ENCODE measurements at regions not wholly inside any gene's neighbourhood (a gene's known extent, or its start where the extent isn't known, plus 50 kb on each side); places are given as distances from the start of the nearest gene placed in this dataset.

DNA sequence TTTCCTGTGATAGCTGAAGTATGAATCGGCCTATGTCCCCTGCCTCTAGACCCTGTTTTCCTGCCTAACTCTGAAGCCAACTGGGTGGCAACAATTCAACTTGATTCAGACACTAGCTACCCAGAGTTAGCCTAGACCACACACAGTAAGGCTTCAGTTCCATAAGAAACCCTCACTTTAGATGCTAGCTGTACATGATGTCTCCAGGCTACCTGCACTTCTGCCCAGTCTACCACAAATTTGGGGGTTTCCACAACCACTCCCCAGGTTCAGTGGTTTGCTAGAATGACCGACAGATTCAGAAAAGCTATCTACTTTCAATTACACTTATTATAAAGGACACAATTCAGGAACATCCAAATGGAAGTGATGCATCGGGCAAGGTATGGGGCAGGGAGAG, 119.4 kb upstream of the VLDLR start:
- ATAC-seq (ENCODE audit: low FRiP score): no peak
- 97 to 100% methylated on average over 3 of the region's 3 CpGs for whole genome bisulfite sequencing, 2 donors
- H3K27me3 ChIP-seq (ENCODE audit: control insufficient read depth in 1 of 2, insufficient read depth in 2 of 2, low read length in 1 of 2): no peaks in the 10 kb centered on the region
- DNase-seq: no peak
- H3K36me3 ChIP-seq (ENCODE audit: control insufficient read depth in 1 of 2, insufficient read depth in 2 of 2, low read length in 1 of 2): no peaks in the 10 kb centered on the region
- H3K9me3 ChIP-seq (ENCODE audit: control insufficient read depth, low read length): no peaks in the 10 kb centered on the region
- H3K4me3 ChIP-seq (ENCODE audit: low read length in 2 of 2): no peak overlapping the region
- H3K4me1 ChIP-seq (ENCODE audit: control insufficient read depth in 1 of 2, insufficient read depth in 2 of 2, low read length in 2 of 2): no peaks in the 10 kb centered on the region
- no peak overlapping the region for H3K27ac ChIP-seq (ENCODE audit: low read depth in 1 of 2, low read length in 2 of 2)
- intact Hi-C loops (cut with DNase I): no loop called here

DNA sequence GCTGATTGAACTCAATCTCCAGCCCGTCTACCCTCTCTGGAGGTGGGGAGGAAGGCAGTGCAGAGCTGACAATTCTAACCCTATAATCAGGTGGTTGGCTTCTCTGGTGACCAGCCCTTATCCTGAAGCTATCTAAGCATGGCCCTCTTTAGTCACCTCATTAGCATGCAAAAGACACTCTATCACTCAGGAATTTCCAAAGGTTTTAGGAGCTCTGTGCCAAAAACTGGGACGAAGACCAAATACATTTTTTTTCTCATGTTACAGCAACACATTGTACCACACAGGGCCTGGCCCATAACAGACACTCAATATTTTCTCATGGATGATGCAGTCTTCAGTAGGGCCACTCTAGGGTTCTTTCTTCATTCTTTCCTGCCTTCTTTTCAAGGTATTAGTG, 118.8 kb upstream of the VLDLR start:
- 72 to 73% methylated on average over 2 of the region's 2 CpGs for WGBS, 2 donors
- H3K27me3 ChIP-seq (ENCODE audit: control insufficient read depth in 1 of 2, insufficient read depth in 2 of 2, low read length in 1 of 2): no peaks in the 10 kb centered on the region
- H3K27ac ChIP-seq (ENCODE audit: low read depth in 1 of 2, low read length in 2 of 2): no peak overlapping the region
- DNase-seq (no peak), ATAC-seq (ENCODE audit: low FRiP score) (no peak)
- intact Hi-C loops (cut with DNase I): no loop called here
- H3K36me3 ChIP-seq (ENCODE audit: control insufficient read depth in 1 of 2, insufficient read depth in 2 of 2, low read length in 1 of 2): no peaks in the 10 kb centered on the region
- no peaks in the 10 kb centered on the region for H3K4me1 ChIP-seq (ENCODE audit: control insufficient read depth in 1 of 2, insufficient read depth in 2 of 2, low read length in 2 of 2)
- no peaks in the 10 kb centered on the region for H3K9me3 ChIP-seq (ENCODE audit: control insufficient read depth, low read length)
- H3K4me3 ChIP-seq (ENCODE audit: low read length in 2 of 2): no peak overlapping the region

DNA sequence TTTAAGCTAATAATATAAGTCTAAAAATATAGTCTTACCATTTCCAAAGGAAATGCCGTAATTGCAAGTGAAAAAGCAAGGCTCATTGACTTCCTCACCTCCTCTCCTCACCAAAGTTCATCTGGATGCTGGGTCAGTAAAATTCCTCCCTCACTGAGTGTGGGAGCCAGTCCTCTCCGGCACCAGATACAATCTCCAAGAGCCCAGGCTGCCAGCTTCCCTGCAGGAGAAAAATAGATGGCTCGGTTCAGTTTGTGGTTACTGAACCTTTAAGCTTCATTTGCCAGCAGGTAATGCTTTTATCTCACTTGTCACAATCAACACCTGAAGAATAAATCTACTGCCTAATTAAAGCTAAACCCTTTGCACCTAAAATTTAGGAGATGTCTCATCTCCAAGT, 115.3 kb upstream of the VLDLR start:
- no peak for DNase-seq
- Histone ChIP-seq H3K4me3 (ENCODE audit: low read length in 2 of 2) (no peak overlapping the region), H3K36me3 (ENCODE audit: control insufficient read depth in 1 of 2, insufficient read depth in 2 of 2, low read length in 1 of 2) (no peaks in the 10 kb centered on the region), H3K27ac (ENCODE audit: low read depth in 1 of 2, low read length in 2 of 2) (no peak overlapping the region), H3K27me3 (ENCODE audit: control insufficient read depth in 1 of 2, insufficient read depth in 2 of 2, low read length in 1 of 2) (no peaks in the 10 kb centered on the region), H3K9me3 (ENCODE audit: control insufficient read depth, low read length) (no peaks in the 10 kb centered on the region), H3K4me1 (ENCODE audit: control insufficient read depth in 1 of 2, insufficient read depth in 2 of 2, low read length in 2 of 2) (no peaks in the 10 kb centered on the region)
- intact Hi-C loops (cut with DNase I): no loop called here
- no peak for ATAC-seq (ENCODE audit: low FRiP score)
- WGBS, 2 donors: 54 to 62% methylated on average over 3 of the region's 3 CpGs

DNA sequence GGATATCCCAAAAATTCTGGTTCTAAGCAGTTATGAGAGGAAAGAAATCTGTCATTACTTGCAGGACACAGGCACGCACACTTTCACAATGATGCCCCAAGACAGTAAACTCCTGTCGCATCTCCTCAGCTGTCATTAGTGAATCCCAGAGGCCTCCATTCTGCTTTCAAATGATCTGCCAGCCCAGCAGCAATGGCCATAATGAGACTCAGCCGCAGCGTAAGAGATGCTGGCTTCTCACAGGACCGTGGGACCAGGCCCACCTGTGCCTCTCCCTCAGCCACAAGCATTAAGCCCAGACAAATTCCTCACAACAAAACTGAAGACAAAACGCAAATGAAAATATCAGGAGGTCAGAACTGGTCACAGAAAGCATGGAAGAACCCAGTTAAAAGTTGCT, 98.0 kb upstream of the VLDLR start:
- Histone ChIP-seq H3K4me1 (ENCODE audit: control insufficient read depth in 1 of 2, insufficient read depth in 2 of 2, low read length in 2 of 2) (no peaks in the 10 kb centered on the region), H3K9me3 (ENCODE audit: control insufficient read depth, low read length) (no peaks in the 10 kb centered on the region), H3K27me3 (ENCODE audit: control insufficient read depth in 1 of 2, insufficient read depth in 2 of 2, low read length in 1 of 2) (no peaks in the 10 kb centered on the region), H3K27ac (ENCODE audit: low read depth in 1 of 2, low read length in 2 of 2) (no peak overlapping the region), H3K4me3 (ENCODE audit: low read length in 2 of 2) (no peak overlapping the region), H3K36me3 (ENCODE audit: control insufficient read depth in 1 of 2, insufficient read depth in 2 of 2, low read length in 1 of 2) (no peaks in the 10 kb centered on the region)
- ATAC-seq (ENCODE audit: low FRiP score) (no peak), DNase-seq (no peak)
- 92 to 94% methylated on average over 6 of the region's 6 CpGs for WGBS, 2 donors
- intact Hi-C loops (cut with DNase I): no loop called here

DNA sequence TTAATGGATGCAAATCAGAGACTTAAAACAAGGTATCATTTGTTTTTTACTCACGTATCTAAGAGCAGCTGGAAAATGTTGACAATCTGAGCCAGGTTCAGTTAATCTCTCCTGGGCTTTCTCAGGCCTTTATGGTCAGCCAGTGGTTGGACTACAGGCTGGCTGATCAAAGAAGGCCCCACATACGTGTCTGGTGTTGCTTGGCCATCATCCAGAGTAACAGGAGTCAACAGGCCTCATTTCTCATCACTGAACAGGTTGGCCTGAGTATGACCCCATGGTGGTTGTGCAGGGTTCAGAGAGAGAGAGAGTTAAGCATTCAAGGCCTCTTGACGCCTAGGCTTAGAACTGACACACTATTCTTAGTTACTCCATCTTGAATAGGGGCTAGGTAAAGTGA, 97.0 kb upstream of the VLDLR start:
- ATAC-seq (ENCODE audit: low FRiP score): no peak
- WGBS, 2 donors: 68 to 79% methylated on average over 3 of the region's 3 CpGs
- Histone ChIP-seq H3K9me3 (ENCODE audit: control insufficient read depth, low read length) (no peaks in the 10 kb centered on the region), H3K36me3 (ENCODE audit: control insufficient read depth in 1 of 2, insufficient read depth in 2 of 2, low read length in 1 of 2) (no peaks in the 10 kb centered on the region), H3K4me3 (ENCODE audit: low read length in 2 of 2) (no peak overlapping the region), H3K27me3 (ENCODE audit: control insufficient read depth in 1 of 2, insufficient read depth in 2 of 2, low read length in 1 of 2) (no peaks in the 10 kb centered on the region), H3K4me1 (ENCODE audit: control insufficient read depth in 1 of 2, insufficient read depth in 2 of 2, low read length in 2 of 2) (no peaks in the 10 kb centered on the region), H3K27ac (ENCODE audit: low read depth in 1 of 2, low read length in 2 of 2) (no peak overlapping the region)
- DNase-seq: no peak
- intact Hi-C loops (cut with DNase I): no loop called here

DNA sequence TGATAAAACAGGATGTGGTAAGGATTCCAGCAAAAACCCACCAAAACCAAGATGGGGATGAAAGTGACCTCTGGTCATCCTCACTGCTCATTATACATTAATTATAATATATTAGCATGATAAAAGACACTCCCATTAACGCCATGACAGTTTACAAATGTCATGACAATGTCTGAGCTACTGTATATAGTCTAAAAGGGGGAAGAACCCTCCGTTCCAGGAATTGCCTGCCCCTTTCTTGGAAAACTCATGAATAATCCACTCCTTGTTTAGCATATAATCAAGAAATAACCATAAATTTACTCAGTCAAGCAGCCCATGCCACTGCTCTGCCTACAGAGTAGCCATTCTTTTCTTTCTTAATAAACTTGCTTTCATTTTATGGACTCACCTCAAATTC, 96.4 kb upstream of the VLDLR start:
- no peaks in the 10 kb centered on the region for H3K36me3 ChIP-seq (ENCODE audit: control insufficient read depth in 1 of 2, insufficient read depth in 2 of 2, low read length in 1 of 2)
- ATAC-seq (ENCODE audit: low FRiP score): no peak
- no peaks in the 10 kb centered on the region for H3K9me3 ChIP-seq (ENCODE audit: control insufficient read depth, low read length)
- 92 to 93% methylated on average over 2 of the region's 2 CpGs for WGBS, 2 donors
- H3K27ac ChIP-seq (ENCODE audit: low read depth in 1 of 2, low read length in 2 of 2): no peak overlapping the region
- H3K4me3 ChIP-seq (ENCODE audit: low read length in 2 of 2): no peak overlapping the region
- intact Hi-C loops (cut with DNase I): no loop called here
- no peak for DNase-seq
- no peaks in the 10 kb centered on the region for H3K27me3 ChIP-seq (ENCODE audit: control insufficient read depth in 1 of 2, insufficient read depth in 2 of 2, low read length in 1 of 2)
- no peaks in the 10 kb centered on the region for H3K4me1 ChIP-seq (ENCODE audit: control insufficient read depth in 1 of 2, insufficient read depth in 2 of 2, low read length in 2 of 2)

DNA sequence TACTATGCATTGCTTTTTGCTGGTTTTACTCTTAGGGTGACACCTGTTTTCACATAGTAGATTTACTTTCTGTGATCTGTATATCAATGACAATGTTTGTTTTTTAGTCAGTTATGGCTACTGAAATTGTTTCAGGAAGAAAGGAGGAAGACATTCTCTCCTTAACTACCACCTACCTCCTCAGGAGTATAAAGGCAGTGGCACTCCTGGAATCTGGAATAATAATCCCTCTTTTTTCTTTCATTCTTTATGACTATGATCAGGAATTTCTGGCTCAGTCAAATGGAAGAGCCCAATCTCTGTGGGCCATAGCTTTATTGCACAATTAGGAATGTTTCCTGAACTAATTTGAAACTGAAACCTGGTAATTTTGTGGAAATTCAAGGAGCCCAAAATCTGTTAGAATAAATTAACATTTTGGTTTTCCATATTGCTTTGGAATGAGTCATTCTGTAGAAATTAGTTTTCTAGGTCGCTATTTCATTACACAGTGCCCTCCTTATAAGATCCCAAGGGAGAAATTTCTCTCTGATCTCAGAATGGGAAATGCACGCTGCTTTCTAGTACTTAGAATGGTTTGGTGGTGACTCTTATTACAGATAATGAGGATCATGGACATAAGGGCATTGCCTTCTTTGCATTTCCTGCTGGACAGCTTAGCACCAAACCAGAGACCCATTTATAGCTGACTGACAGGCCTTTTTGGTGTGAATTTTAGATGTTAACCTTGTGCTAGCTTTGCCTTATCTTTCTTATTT, 95.3 kb upstream of the VLDLR start:
- intact Hi-C loops (cut with DNase I): no loop called here
- Histone ChIP-seq H3K4me1 (ENCODE audit: control insufficient read depth in 1 of 2, insufficient read depth in 2 of 2, low read length in 2 of 2) (no peaks in the 10 kb centered on the region), H3K4me3 (ENCODE audit: low read length in 2 of 2) (no peak overlapping the region), H3K27me3 (ENCODE audit: control insufficient read depth in 1 of 2, insufficient read depth in 2 of 2, low read length in 1 of 2) (no peaks in the 10 kb centered on the region), H3K9me3 (ENCODE audit: control insufficient read depth, low read length) (no peaks in the 10 kb centered on the region), H3K27ac (ENCODE audit: low read depth in 1 of 2, low read length in 2 of 2) (no peak overlapping the region), H3K36me3 (ENCODE audit: control insufficient read depth in 1 of 2, insufficient read depth in 2 of 2, low read length in 1 of 2) (no peaks in the 10 kb centered on the region)
- WGBS, 2 donors: 67 to 69% methylated on average over 2 of the region's 2 CpGs
- DNase-seq (no peak), ATAC-seq (ENCODE audit: low FRiP score) (no peak)

DNA sequence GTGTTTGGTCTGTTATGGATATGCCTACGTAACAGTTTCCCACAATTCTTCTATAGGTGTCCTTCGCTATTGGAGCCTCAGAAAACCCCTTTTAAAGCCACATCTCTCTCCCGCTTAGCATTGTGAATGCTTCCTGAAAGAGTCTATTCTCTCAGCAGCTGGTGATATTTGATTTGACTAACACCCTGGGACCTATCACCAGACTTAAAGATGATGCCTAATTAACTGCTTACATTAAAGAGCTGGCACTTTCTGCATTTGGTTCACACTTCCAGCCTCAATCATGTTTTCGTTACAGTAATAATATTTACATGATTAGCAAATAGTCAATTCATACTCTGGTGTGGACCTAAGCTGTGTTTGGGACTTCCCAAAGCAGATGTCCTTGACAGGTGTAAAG, 90.1 kb upstream of the VLDLR start:
- H3K4me1 ChIP-seq (ENCODE audit: control insufficient read depth in 1 of 2, insufficient read depth in 2 of 2, low read length in 2 of 2): no peaks in the 10 kb centered on the region
- intact Hi-C loops (cut with DNase I): loop anchor here in 1 of 2 donors (10.0 kb wide), 1 partner anchor 47 kb away; no protein-coding TSS in a partner anchor
- H3K27me3 ChIP-seq (ENCODE audit: control insufficient read depth in 1 of 2, insufficient read depth in 2 of 2, low read length in 1 of 2): no peaks in the 10 kb centered on the region
- H3K36me3 ChIP-seq (ENCODE audit: control insufficient read depth in 1 of 2, insufficient read depth in 2 of 2, low read length in 1 of 2): peaks cover 0 to 2% of the 10 kb centered on the region in 2 donors
- DNase-seq: no peak
- ATAC-seq (ENCODE audit: low FRiP score): no peak
- no peaks in the 10 kb centered on the region for H3K9me3 ChIP-seq (ENCODE audit: control insufficient read depth, low read length)
- H3K27ac ChIP-seq (ENCODE audit: low read depth in 1 of 2, low read length in 2 of 2): no peak overlapping the region
- H3K4me3 ChIP-seq (ENCODE audit: low read length in 2 of 2): no peak overlapping the region
- WGBS, 2 donors: 92 to 95% methylated on average over 4 of the region's 4 CpGs

DNA sequence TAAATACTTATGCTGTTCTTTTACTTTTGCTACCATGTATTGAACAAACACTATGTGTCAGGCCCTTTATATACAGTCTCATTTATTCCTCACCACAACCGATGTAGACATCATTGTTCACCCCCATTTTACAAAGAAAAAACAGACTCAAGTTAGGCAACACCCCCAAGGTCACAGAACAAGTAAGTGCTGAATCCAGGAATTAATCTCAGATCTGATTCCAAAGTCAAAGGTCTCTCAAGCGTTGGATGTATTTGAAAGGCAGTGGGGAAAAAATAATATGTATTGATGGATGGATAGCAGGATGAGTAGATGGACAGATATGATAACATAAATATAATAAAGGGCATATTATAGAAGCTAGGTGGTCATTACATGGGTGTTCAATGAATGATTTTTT, 85.1 kb upstream of the VLDLR start:
- intact Hi-C loops (cut with DNase I): loop anchor here in 1 of 2 donors (10.0 kb wide), 1 partner anchor 52 kb away; no protein-coding TSS in a partner anchor
- Histone ChIP-seq H3K4me3 (ENCODE audit: low read length in 2 of 2) (no peak overlapping the region), H3K27me3 (ENCODE audit: control insufficient read depth in 1 of 2, insufficient read depth in 2 of 2, low read length in 1 of 2) (no peaks in the 10 kb centered on the region), H3K36me3 (ENCODE audit: control insufficient read depth in 1 of 2, insufficient read depth in 2 of 2, low read length in 1 of 2) (peaks cover 0 to 2% of the 10 kb centered on the region in 2 donors), H3K4me1 (ENCODE audit: control insufficient read depth in 1 of 2, insufficient read depth in 2 of 2, low read length in 2 of 2) (no peaks in the 10 kb centered on the region), H3K9me3 (ENCODE audit: control insufficient read depth, low read length) (no peaks in the 10 kb centered on the region), H3K27ac (ENCODE audit: low read depth in 1 of 2, low read length in 2 of 2) (no peak overlapping the region)
- ATAC-seq (ENCODE audit: low FRiP score): no peak
- no peak for DNase-seq
- 81 to 88% methylated on average over 2 of the region's 2 CpGs for WGBS, 2 donors
